Nephron (organoid): ENCODE measurements at regions not wholly inside any gene's neighbourhood (a gene's known extent, or its start where the extent isn't known, plus 50 kb on each side); places are given as distances from the start of the nearest gene placed in this dataset.

Experiments used
- H3K27ac Mint-ChIP-seq, 3 experiments: 2 replicates each; pipeline ENCODE4 v1.8.0; 2020; ENCODE audit warnings: mixed read lengths in 3 of 3, mild to moderate bottlenecking in 2 of 3, moderate library complexity in 1 of 3
- H3K27me3 Mint-ChIP-seq: 2 replicates; pipeline ENCODE4 v1.8.0; 2021; ENCODE audit warnings: low read depth, mild to moderate bottlenecking, moderate library complexity, mixed read lengths
- H3K36me3 Mint-ChIP-seq: 2 replicates; pipeline ENCODE4 v1.8.0; 2020; ENCODE audit warnings: low read depth, mixed read lengths
- H3K4me1 Mint-ChIP-seq: 2 replicates; pipeline ENCODE4 v1.8.0; 2020; ENCODE audit warnings: mixed read lengths
- H3K4me3 Mint-ChIP-seq, 3 experiments: 2 replicates each; pipeline ENCODE4 v1.8.0; 2020; ENCODE audit warnings: mild to moderate bottlenecking in 3 of 3, mixed read lengths in 3 of 3, moderate library complexity in 2 of 3
- H3K9me3 Mint-ChIP-seq: 2 replicates; pipeline ENCODE4 v1.8.0; 2020; ENCODE audit warnings: mixed read lengths
- TF ChIP-seq, protein P1 (sequence below), 3 experiments: fragments of 200-600 bp; sonication (generic); IDR thresholded peaks; one replicate each; pipeline ENCODE4 v1.5.0; 2021; ENCODE audit warnings: antibody characterized with exemption in 3 of 3; ENCODE audit not compliant: unreplicated experiment in 3 of 3

DNA sequence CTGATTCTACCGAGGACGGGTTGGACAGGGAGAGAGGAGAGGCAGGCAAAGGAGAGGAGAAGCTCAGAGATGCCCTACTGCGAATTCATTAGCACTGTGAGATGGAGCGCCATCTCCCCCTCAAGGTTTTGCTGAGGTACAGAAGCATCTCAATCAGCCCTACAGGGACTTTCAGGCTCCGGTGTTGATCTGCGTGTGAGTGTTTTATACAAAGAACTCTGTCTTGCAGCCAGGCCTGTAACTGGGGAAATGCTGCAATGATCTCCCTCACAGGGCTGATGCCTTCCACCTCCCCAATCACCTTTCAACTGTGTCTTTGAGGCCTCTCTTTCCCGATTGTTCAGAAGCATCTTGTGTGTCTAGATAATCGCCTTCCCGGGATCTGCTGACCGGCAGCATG lies 74.8 kb downstream of the IRX6 start:
- TF ChIP-seq, protein P1, sequence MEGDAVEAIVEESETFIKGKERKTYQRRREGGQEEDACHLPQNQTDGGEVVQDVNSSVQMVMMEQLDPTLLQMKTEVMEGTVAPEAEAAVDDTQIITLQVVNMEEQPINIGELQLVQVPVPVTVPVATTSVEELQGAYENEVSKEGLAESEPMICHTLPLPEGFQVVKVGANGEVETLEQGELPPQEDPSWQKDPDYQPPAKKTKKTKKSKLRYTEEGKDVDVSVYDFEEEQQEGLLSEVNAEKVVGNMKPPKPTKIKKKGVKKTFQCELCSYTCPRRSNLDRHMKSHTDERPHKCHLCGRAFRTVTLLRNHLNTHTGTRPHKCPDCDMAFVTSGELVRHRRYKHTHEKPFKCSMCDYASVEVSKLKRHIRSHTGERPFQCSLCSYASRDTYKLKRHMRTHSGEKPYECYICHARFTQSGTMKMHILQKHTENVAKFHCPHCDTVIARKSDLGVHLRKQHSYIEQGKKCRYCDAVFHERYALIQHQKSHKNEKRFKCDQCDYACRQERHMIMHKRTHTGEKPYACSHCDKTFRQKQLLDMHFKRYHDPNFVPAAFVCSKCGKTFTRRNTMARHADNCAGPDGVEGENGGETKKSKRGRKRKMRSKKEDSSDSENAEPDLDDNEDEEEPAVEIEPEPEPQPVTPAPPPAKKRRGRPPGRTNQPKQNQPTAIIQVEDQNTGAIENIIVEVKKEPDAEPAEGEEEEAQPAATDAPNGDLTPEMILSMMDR (IDR thresholded peaks at IDR 0.05; ENCODE audit: unreplicated experiment in 3 of 3) = no peak
- H3K27me3 Mint-ChIP-seq = peaks cover 7% of the 10 kb centered on the region
- no peak overlapping the region for H3K27ac Mint-ChIP-seq
- H3K4me1 Mint-ChIP-seq = no peaks in the 10 kb centered on the region
- no peaks in the 10 kb centered on the region for H3K36me3 Mint-ChIP-seq
- H3K9me3 Mint-ChIP-seq = no peaks in the 10 kb centered on the region
- no peak overlapping the region for H3K4me3 Mint-ChIP-seq

- peaks cover 7% of the 10 kb centered on the region for H3K27me3 Mint-ChIP-seq
- H3K9me3 Mint-ChIP-seq = no peaks in the 10 kb centered on the region
- H3K36me3 Mint-ChIP-seq = no peaks in the 10 kb centered on the region
- no peak overlapping the region for H3K4me3 Mint-ChIP-seq
- H3K4me1 Mint-ChIP-seq = no peaks in the 10 kb centered on the region
- H3K27ac Mint-ChIP-seq = no peak overlapping the region
- TF ChIP-seq, protein P1 (IDR thresholded peaks at IDR 0.05; ENCODE audit: unreplicated experiment in 3 of 3) = no peak
Measured at GRCh38 chr16:55399911-55400310, 75.9 kb downstream of the IRX6 start.

DNA sequence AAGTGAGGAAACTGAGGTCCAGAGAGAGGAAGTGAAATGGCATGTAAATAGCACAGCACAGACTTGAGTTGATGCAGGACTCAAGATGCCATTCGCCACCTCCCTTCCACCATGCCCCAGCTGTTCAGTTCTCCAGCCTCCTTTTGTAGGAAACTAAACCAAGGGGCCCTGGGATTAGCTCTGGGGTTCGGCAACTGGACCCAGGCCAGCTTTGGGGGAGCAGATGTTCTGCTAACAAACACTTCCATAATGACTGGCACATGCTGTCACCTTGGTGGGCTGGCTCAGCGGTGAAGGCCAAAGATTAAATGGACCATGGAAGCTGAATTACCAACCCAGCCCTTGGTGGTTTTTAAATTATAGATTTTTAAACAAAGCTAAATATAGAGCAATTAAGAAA lies 77.0 kb downstream of the IRX6 start:
- no peak overlapping the region for H3K27ac Mint-ChIP-seq
- H3K4me3 Mint-ChIP-seq = no peak overlapping the region
- no peaks in the 10 kb centered on the region for H3K9me3 Mint-ChIP-seq
- no peaks in the 10 kb centered on the region for H3K4me1 Mint-ChIP-seq
- H3K27me3 Mint-ChIP-seq = peaks cover 4% of the 10 kb centered on the region
- no peaks in the 10 kb centered on the region for H3K36me3 Mint-ChIP-seq
- TF ChIP-seq, protein P1 (IDR thresholded peaks at IDR 0.05; ENCODE audit: unreplicated experiment in 3 of 3) = no peak

DNA sequence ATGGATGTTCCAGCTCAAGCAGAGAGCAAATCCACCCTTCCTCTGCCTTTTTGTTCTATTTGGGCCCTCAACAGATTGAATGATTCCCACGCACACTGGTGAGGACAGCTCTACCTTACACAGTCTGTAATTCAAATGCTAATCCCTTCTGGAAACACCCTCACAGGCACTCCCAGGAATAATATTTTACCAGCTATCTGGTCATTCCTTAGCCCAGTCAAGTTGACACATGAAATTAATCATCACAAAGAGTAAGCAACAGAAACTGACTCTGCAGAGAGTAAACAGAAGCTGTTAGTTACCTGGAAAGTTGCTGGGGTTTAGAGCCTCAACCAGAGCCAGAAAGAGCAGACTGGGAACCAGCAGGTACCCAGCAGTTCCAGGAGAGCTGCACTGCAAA lies 75.5 kb upstream of the MMP2 start:
- TF ChIP-seq, protein P1 (IDR thresholded peaks at IDR 0.05; ENCODE audit: unreplicated experiment in 3 of 3) = no peak
- Mint-ChIP-seq H3K27ac (no peak overlapping the region), H3K4me3 (no peak overlapping the region), H3K4me1 (peaks cover 3% of the 10 kb centered on the region), H3K27me3 (peaks cover 4% of the 10 kb centered on the region), H3K36me3 (no peaks in the 10 kb centered on the region), H3K9me3 (no peaks in the 10 kb centered on the region)

DNA sequence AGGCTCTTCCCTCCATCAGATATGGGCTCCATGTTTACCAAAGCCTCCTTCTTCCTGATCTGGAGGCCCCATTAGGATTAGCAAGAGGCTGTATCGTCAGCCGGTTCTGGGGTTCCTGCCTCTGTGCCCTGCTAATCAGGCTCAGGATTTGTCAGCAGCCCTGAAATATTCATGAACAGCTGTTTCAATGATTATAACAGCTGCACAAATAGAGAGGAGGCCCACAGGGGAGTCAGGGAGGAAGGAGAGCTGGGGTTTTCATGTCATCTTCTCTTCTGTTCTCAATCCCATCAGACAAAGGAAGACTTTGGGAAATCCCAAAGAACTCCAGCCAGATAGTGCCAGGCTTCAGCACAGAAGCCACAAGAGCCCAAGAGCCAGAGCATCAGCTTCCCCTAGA lies 72.3 kb upstream of the MMP2 start:
- Mint-ChIP-seq H3K27me3 (peaks cover 15% of the 10 kb centered on the region), H3K4me1 (peaks cover 4% of the 10 kb centered on the region), H3K9me3 (no peaks in the 10 kb centered on the region), H3K36me3 (no peaks in the 10 kb centered on the region), H3K4me3 (no peak overlapping the region), H3K27ac (no peak overlapping the region)
- TF ChIP-seq, protein P1 (IDR thresholded peaks at IDR 0.05; ENCODE audit: unreplicated experiment in 3 of 3) = no peak

GRCh38 chr16:55408661-55409060 lies 70.3 kb upstream of the MMP2 start:
- TF ChIP-seq, protein P1 (IDR thresholded peaks at IDR 0.05; ENCODE audit: unreplicated experiment in 3 of 3) = no peak
- H3K9me3 Mint-ChIP-seq = no peaks in the 10 kb centered on the region
- H3K4me1 Mint-ChIP-seq = peaks cover 4% of the 10 kb centered on the region
- peaks cover 29% of the 10 kb centered on the region for H3K27me3 Mint-ChIP-seq
- H3K4me3 Mint-ChIP-seq = no peak overlapping the region
- no peak overlapping the region for H3K27ac Mint-ChIP-seq
- H3K36me3 Mint-ChIP-seq = no peaks in the 10 kb centered on the region
